ENCODE measurements at regions not wholly inside any gene's neighbourhood (a gene's known extent, or its start where the extent isn't known, plus 50 kb on each side); places are given as distances from the start of the nearest gene placed in this dataset.

DNA sequence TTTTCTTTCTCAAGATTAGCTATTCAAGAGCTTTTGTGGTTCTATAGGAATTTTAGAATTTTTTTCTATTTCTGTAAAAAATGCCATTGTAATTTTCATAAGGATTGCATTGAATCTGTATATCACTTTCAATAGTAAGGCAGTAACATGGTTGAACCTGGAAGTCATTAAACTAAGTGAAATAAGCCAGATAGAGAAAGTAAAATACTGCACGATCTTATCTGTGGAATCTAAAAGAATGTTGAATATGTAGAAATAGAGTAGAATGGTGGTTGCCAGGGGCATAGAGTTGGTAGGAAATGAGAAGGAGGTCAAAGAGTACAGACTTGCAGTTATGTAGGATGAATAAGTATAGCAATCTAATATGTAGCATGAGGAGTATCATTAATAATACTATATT, 1073.5 kb upstream of the LRRN3 start:
- H3K36me3 ChIP-seq (ENCODE audit: control insufficient read depth, insufficient read depth, low read length) = no peaks in the 10 kb centered on the region
- H3K9me3 ChIP-seq (ENCODE audit: control insufficient read depth, insufficient read depth, low read length) = no peaks in the 10 kb centered on the region
- no peak for DNase-seq (ENCODE audit: low read depth, low spot score)
- H3K27me3 ChIP-seq (ENCODE audit: control insufficient read depth, insufficient read depth, low read length) = no peaks in the 10 kb centered on the region
- 100% methylated on average over 1 of the region's 1 CpG for WGBS (ENCODE audit: insufficient coverage, insufficient read length)
- H3K4me1 ChIP-seq (ENCODE audit: control insufficient read depth, insufficient read depth, low read length) = no peaks in the 10 kb centered on the region
- no peak overlapping the region for H3K27ac ChIP-seq (ENCODE audit: low read length)
- H3K4me3 ChIP-seq (ENCODE audit: low read length) = no peak overlapping the region

GRCh38 chr7:110027385-110027784, 1063.5 kb upstream of the LRRN3 start:
- H3K9me3 ChIP-seq (ENCODE audit: control insufficient read depth, insufficient read depth, low read length) = no peaks in the 10 kb centered on the region
- H3K4me3 ChIP-seq (ENCODE audit: low read length) = no peak overlapping the region
- WGBS (ENCODE audit: insufficient coverage, insufficient read length) = no CpG with 5 or more reads among the region's 3 CpGs

DNA sequence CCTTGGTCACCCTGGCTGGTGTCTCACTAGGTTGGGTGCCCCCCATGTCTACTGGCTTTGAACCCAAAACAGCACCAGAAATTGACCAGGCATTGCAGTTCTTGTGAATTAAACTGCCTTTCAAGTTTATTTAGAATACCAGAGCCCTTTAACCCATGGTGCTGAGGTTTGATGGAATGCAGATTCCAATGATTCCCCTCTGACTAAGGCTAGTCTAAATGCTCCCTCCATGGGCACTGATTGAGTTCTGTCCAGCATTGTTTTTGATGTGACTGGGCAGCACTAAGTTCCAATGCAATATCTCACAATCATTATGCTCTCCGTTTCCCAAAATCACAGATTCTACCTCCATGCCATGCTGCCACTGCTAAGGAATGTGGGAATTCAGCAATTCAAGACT, 1047.4 kb upstream of the LRRN3 start:
- WGBS (ENCODE audit: insufficient coverage, insufficient read length) = no CpG with 5 or more reads among the region's 1 CpG
- Histone ChIP-seq H3K27ac (ENCODE audit: low read length) (no peak overlapping the region), H3K4me1 (ENCODE audit: control insufficient read depth, insufficient read depth, low read length) (no peaks in the 10 kb centered on the region), H3K4me3 (ENCODE audit: low read length) (no peak overlapping the region), H3K36me3 (ENCODE audit: control insufficient read depth, insufficient read depth, low read length) (no peaks in the 10 kb centered on the region), H3K27me3 (ENCODE audit: control insufficient read depth, insufficient read depth, low read length) (no peaks in the 10 kb centered on the region), H3K9me3 (ENCODE audit: control insufficient read depth, insufficient read depth, low read length) (no peaks in the 10 kb centered on the region)
- no peak for DNase-seq (ENCODE audit: low read depth, low spot score)

More at GRCh38 chr7:110027385-110027784, 1063.5 kb upstream of the LRRN3 start:
- no peaks in the 10 kb centered on the region for H3K27me3 ChIP-seq (ENCODE audit: control insufficient read depth, insufficient read depth, low read length)
- no peak for DNase-seq (ENCODE audit: low read depth, low spot score)
- no peaks in the 10 kb centered on the region for H3K36me3 ChIP-seq (ENCODE audit: control insufficient read depth, insufficient read depth, low read length)
- no peak overlapping the region for H3K27ac ChIP-seq (ENCODE audit: low read length)
- no peaks in the 10 kb centered on the region for H3K4me1 ChIP-seq (ENCODE audit: control insufficient read depth, insufficient read depth, low read length)

GRCh38 chr7:110050785-110051184, 1040.1 kb upstream of the LRRN3 start:
- no peak for DNase-seq (ENCODE audit: low read depth, low spot score)
- Histone ChIP-seq H3K9me3 (ENCODE audit: control insufficient read depth, insufficient read depth, low read length) (no peaks in the 10 kb centered on the region), H3K27me3 (ENCODE audit: control insufficient read depth, insufficient read depth, low read length) (no peaks in the 10 kb centered on the region), H3K27ac (ENCODE audit: low read length) (no peak overlapping the region), H3K4me1 (ENCODE audit: control insufficient read depth, insufficient read depth, low read length) (no peaks in the 10 kb centered on the region), H3K4me3 (ENCODE audit: low read length) (no peak overlapping the region), H3K36me3 (ENCODE audit: control insufficient read depth, insufficient read depth, low read length) (no peaks in the 10 kb centered on the region)
- no CpG with 5 or more reads among the region's 2 CpGs for WGBS (ENCODE audit: insufficient coverage, insufficient read length)

GRCh38 chr7:110051372-110051771, 1039.6 kb upstream of the LRRN3 start:
- H3K36me3 ChIP-seq (ENCODE audit: control insufficient read depth, insufficient read depth, low read length) = no peaks in the 10 kb centered on the region
- no CpG with 5 or more reads among the region's 2 CpGs for WGBS (ENCODE audit: insufficient coverage, insufficient read length)
- no peak for DNase-seq (ENCODE audit: low read depth, low spot score)

GRCh38 chr7:110056331-110056730, 1034.6 kb upstream of the LRRN3 start:
- no peaks in the 10 kb centered on the region for H3K27me3 ChIP-seq (ENCODE audit: control insufficient read depth, insufficient read depth, low read length)
- no peaks in the 10 kb centered on the region for H3K36me3 ChIP-seq (ENCODE audit: control insufficient read depth, insufficient read depth, low read length)
- no peaks in the 10 kb centered on the region for H3K9me3 ChIP-seq (ENCODE audit: control insufficient read depth, insufficient read depth, low read length)
- no peaks in the 10 kb centered on the region for H3K4me1 ChIP-seq (ENCODE audit: control insufficient read depth, insufficient read depth, low read length)
- no peak for DNase-seq (ENCODE audit: low read depth, low spot score)
- no peak overlapping the region for H3K27ac ChIP-seq (ENCODE audit: low read length)
- no CpG with 5 or more reads among the region's 3 CpGs for WGBS (ENCODE audit: insufficient coverage, insufficient read length)
- H3K4me3 ChIP-seq (ENCODE audit: low read length) = no peak overlapping the region

More at GRCh38 chr7:110051372-110051771, 1039.6 kb upstream of the LRRN3 start:
- H3K4me3 ChIP-seq (ENCODE audit: low read length) = no peak overlapping the region
- H3K9me3 ChIP-seq (ENCODE audit: control insufficient read depth, insufficient read depth, low read length) = no peaks in the 10 kb centered on the region
- no peak overlapping the region for H3K27ac ChIP-seq (ENCODE audit: low read length)
- no peaks in the 10 kb centered on the region for H3K4me1 ChIP-seq (ENCODE audit: control insufficient read depth, insufficient read depth, low read length)
- H3K27me3 ChIP-seq (ENCODE audit: control insufficient read depth, insufficient read depth, low read length) = no peaks in the 10 kb centered on the region

GRCh38 chr7:110058401-110058800, 1032.5 kb upstream of the LRRN3 start:
- Histone ChIP-seq H3K36me3 (ENCODE audit: control insufficient read depth, insufficient read depth, low read length) (no peaks in the 10 kb centered on the region), H3K27me3 (ENCODE audit: control insufficient read depth, insufficient read depth, low read length) (no peaks in the 10 kb centered on the region), H3K9me3 (ENCODE audit: control insufficient read depth, insufficient read depth, low read length) (no peaks in the 10 kb centered on the region), H3K4me1 (ENCODE audit: control insufficient read depth, insufficient read depth, low read length) (no peaks in the 10 kb centered on the region), H3K4me3 (ENCODE audit: low read length) (no peak overlapping the region), H3K27ac (ENCODE audit: low read length) (no peak overlapping the region)
- no CpG with 5 or more reads among the region's 1 CpG for WGBS (ENCODE audit: insufficient coverage, insufficient read length)
- DNase-seq (ENCODE audit: low read depth, low spot score) = no peak

DNA sequence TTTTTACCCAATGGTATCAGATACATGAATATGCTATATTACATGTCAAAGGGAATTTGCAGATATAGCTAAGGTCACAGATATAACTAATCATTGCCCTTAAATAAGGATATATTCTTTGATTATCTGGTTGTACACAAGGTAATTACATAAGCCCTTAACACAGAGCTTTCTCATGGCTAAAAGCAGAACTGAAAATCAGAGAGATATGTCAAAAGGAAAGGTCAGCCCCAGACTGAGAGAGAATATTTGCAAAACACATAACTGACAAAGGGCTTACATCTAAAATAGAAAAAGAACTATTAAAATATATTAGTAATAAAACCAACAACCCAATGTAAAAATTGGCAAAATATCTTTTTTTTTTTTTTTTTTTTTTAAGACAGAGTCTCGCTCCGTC, 1029.5 kb upstream of the LRRN3 start:
- no peak for DNase-seq (ENCODE audit: low read depth, low spot score)
- Histone ChIP-seq H3K36me3 (ENCODE audit: control insufficient read depth, insufficient read depth, low read length) (no peaks in the 10 kb centered on the region), H3K27ac (ENCODE audit: low read length) (no peak overlapping the region), H3K4me1 (ENCODE audit: control insufficient read depth, insufficient read depth, low read length) (no peaks in the 10 kb centered on the region), H3K4me3 (ENCODE audit: low read length) (no peak overlapping the region), H3K27me3 (ENCODE audit: control insufficient read depth, insufficient read depth, low read length) (no peaks in the 10 kb centered on the region), H3K9me3 (ENCODE audit: control insufficient read depth, insufficient read depth, low read length) (no peaks in the 10 kb centered on the region)
- WGBS (ENCODE audit: insufficient coverage, insufficient read length) = no CpG with 5 or more reads among the region's 2 CpGs

DNA sequence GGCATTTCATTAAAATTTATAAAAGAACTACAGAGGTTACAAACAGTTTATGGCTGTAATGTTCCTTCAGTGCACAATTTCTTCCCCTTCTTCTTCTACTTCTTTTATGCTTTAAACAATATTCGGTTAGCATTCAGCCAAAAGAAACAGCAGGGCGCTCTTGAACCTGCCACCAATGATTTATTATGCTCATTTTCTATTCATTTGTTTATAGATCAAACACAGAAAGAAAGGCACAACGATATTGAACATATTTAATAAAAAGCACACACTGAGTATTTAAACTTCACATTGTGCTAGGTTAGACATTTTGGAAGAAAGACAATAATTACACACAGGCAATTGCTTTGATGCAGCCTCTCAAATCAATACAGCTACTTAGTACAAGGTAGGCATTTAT, 1025.8 kb upstream of the LRRN3 start:
- Histone ChIP-seq H3K9me3 (ENCODE audit: control insufficient read depth, insufficient read depth, low read length) (no peaks in the 10 kb centered on the region), H3K4me1 (ENCODE audit: control insufficient read depth, insufficient read depth, low read length) (no peaks in the 10 kb centered on the region), H3K27ac (ENCODE audit: low read length) (no peak overlapping the region), H3K4me3 (ENCODE audit: low read length) (no peak overlapping the region), H3K36me3 (ENCODE audit: control insufficient read depth, insufficient read depth, low read length) (no peaks in the 10 kb centered on the region), H3K27me3 (ENCODE audit: control insufficient read depth, insufficient read depth, low read length) (no peaks in the 10 kb centered on the region)
- no peak for DNase-seq (ENCODE audit: low read depth, low spot score)
- WGBS (ENCODE audit: insufficient coverage, insufficient read length) = no CpG with 5 or more reads among the region's 3 CpGs

DNA sequence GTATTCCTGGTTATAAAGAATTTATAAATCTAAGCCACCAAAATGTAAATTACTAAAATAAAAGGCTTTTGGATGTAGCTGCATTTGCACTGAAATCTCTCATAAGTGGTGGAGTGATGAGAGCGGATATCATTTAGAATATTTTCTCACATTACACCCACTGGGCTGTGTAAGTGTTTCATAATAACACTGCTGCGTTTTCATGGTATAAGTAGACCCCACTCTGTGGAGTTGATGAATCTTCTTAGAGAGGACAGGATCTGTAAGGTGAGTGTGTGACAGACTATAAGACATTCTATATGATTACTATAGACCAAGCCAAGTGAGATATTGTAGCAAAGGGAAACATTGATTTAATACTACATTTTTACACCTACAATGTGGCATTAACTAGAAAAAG, 1024.1 kb upstream of the LRRN3 start:
- no peak overlapping the region for H3K27ac ChIP-seq (ENCODE audit: low read length)
- no peak for DNase-seq (ENCODE audit: low read depth, low spot score)
- H3K9me3 ChIP-seq (ENCODE audit: control insufficient read depth, insufficient read depth, low read length) = no peaks in the 10 kb centered on the region
- WGBS (ENCODE audit: insufficient coverage, insufficient read length) = no CpG with 5 or more reads among the region's 2 CpGs
- no peaks in the 10 kb centered on the region for H3K27me3 ChIP-seq (ENCODE audit: control insufficient read depth, insufficient read depth, low read length)
- H3K4me3 ChIP-seq (ENCODE audit: low read length) = no peak overlapping the region
- no peaks in the 10 kb centered on the region for H3K4me1 ChIP-seq (ENCODE audit: control insufficient read depth, insufficient read depth, low read length)
- H3K36me3 ChIP-seq (ENCODE audit: control insufficient read depth, insufficient read depth, low read length) = no peaks in the 10 kb centered on the region

- no peak overlapping the region for H3K4me3 ChIP-seq (ENCODE audit: low read length)
- no peaks in the 10 kb centered on the region for H3K9me3 ChIP-seq (ENCODE audit: control insufficient read depth, insufficient read depth, low read length)
- H3K36me3 ChIP-seq (ENCODE audit: control insufficient read depth, insufficient read depth, low read length) = no peaks in the 10 kb centered on the region
- H3K27ac ChIP-seq (ENCODE audit: low read length) = no peak overlapping the region
- no peaks in the 10 kb centered on the region for H3K27me3 ChIP-seq (ENCODE audit: control insufficient read depth, insufficient read depth, low read length)
- no peak for DNase-seq (ENCODE audit: low read depth, low spot score)
- WGBS (ENCODE audit: insufficient coverage, insufficient read length) = no CpG with 5 or more reads among the region's 4 CpGs
- H3K4me1 ChIP-seq (ENCODE audit: control insufficient read depth, insufficient read depth, low read length) = no peaks in the 10 kb centered on the region
Measured at GRCh38 chr7:110071192-110071591, 1019.7 kb upstream of the LRRN3 start.
